GM18508 (cell line): ENCODE measurements at regions not wholly inside any gene's neighbourhood (a gene's known extent, or its start where the extent isn't known, plus 50 kb on each side); places are given as distances from the start of the nearest gene placed in this dataset.
"Not testable (repeated sequence)": the region's sequence is repeated elsewhere in the genome, so short reads cannot be mapped to it uniquely, and the experiment has no call there.

Experiments
- ATAC-seq: cut with Tn5 transposase; IDR thresholded peaks from one replicate; pipeline ENCODE4 v1.9.1; 2021; ENCODE audit warnings: moderate number of reproducible peaks; ENCODE audit not compliant: insufficient read depth, unreplicated experiment

- ATAC-seq = no peak
These were observed 94.0 kb upstream of the TBL1X start for GRCh38 chrX:9370893-9371292.

GRCh38 chrX:9372866-9373265 lies 92.0 kb upstream of the TBL1X start:
- no peak for ATAC-seq

- no peak for ATAC-seq
These were observed 91.1 kb upstream of the TBL1X start for GRCh38 chrX:9373789-9374188.

- no peak for ATAC-seq
These were observed 90.3 kb upstream of the TBL1X start for GRCh38 chrX:9374555-9374954.

GRCh38 chrX:9376111-9376510 lies 88.7 kb upstream of the TBL1X start:
- ATAC-seq = no peak

GRCh38 chrX:9377216-9377615 lies 87.6 kb upstream of the TBL1X start:
- not testable (repeated sequence) for ATAC-seq

- no peak for ATAC-seq
These were observed 85.7 kb upstream of the TBL1X start for GRCh38 chrX:9378980-9379696.

- ATAC-seq = no peak
These were observed 84.9 kb upstream of the TBL1X start for GRCh38 chrX:9379697-9380551.

- no peak for ATAC-seq
These were observed 81.2 kb upstream of the TBL1X start for GRCh38 chrX:9383655-9384054.

GRCh38 chrX:9388450-9388849 lies 76.4 kb upstream of the TBL1X start:
- ATAC-seq = no peak

- ATAC-seq = no peak
These were observed 74.7 kb upstream of the TBL1X start for GRCh38 chrX:9390121-9390520.

GRCh38 chrX:9390693-9391368 lies 74.0 kb upstream of the TBL1X start:
- ATAC-seq = no peak

GRCh38 chrX:9392445-9392844 lies 72.4 kb upstream of the TBL1X start:
- no peak for ATAC-seq

GRCh38 chrX:9393571-9393970 lies 71.3 kb upstream of the TBL1X start:
- ATAC-seq = no peak

GRCh38 chrX:9394212-9394611 lies 70.6 kb upstream of the TBL1X start:
- no peak for ATAC-seq

- ATAC-seq = no peak
These were observed 67.9 kb upstream of the TBL1X start for GRCh38 chrX:9396930-9397329.

GRCh38 chrX:9401051-9401450 lies 63.8 kb upstream of the TBL1X start:
- ATAC-seq = no peak

- ATAC-seq = no peak
These were observed 61.5 kb upstream of the TBL1X start for GRCh38 chrX:9403374-9403773.

- ATAC-seq = not testable (repeated sequence)
These were observed 59.2 kb upstream of the TBL1X start for GRCh38 chrX:9405635-9406034.

GRCh38 chrX:9410889-9411288 lies 54.0 kb upstream of the TBL1X start:
- ATAC-seq = not testable (repeated sequence)

- ATAC-seq = not testable (repeated sequence)
These were observed 53.2 kb upstream of the TBL1X start for GRCh38 chrX:9411682-9412081.
